ENCODE measurements at regions not wholly inside any gene's neighbourhood (a gene's known extent, or its start where the extent isn't known, plus 50 kb on each side); places are given as distances from the start of the nearest gene placed in this dataset.

GRCh38 chr4:123623611-123624010 lies 227.0 kb downstream of the SPRY1 start:
- no peak for ATAC-seq
- H3K9me3 ChIP-seq, result no peaks in the 10 kb centered on the region
- peaks cover 7% of the 10 kb centered on the region for H3K4me1 ChIP-seq

DNA sequence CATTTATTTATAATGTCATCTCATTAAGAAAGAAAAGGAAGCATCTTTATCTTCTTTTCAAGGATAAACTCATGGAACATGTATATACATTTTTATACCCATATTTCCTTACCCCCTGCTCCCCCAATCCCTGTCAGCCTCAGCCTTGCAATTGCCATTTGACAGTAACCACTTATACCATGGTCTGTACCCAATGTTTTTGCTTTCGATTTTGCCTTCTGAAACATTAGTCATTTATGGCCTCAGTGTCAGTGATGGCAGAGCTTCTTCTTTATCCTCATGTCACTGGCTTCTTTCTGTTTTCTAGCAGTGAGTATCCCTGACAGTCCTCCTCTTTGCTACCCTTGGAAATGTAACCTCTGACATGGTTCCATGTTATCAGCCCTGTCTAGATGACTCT lies 228.4 kb downstream of the SPRY1 start:
- ATAC-seq (no peak), DNase-seq (no peak)
- Histone ChIP-seq H3K9me3 (no peaks in the 10 kb centered on the region), H3K36me3 (no peaks in the 10 kb centered on the region), H3K4me3 (no peak overlapping the region), H3K27me3 (ENCODE audit: low read depth) (no peaks in the 10 kb centered on the region), H3K27ac (no peak overlapping the region), H3K4me1 (peaks cover 7% of the 10 kb centered on the region)
- TF ChIP-seq, protein P1, sequence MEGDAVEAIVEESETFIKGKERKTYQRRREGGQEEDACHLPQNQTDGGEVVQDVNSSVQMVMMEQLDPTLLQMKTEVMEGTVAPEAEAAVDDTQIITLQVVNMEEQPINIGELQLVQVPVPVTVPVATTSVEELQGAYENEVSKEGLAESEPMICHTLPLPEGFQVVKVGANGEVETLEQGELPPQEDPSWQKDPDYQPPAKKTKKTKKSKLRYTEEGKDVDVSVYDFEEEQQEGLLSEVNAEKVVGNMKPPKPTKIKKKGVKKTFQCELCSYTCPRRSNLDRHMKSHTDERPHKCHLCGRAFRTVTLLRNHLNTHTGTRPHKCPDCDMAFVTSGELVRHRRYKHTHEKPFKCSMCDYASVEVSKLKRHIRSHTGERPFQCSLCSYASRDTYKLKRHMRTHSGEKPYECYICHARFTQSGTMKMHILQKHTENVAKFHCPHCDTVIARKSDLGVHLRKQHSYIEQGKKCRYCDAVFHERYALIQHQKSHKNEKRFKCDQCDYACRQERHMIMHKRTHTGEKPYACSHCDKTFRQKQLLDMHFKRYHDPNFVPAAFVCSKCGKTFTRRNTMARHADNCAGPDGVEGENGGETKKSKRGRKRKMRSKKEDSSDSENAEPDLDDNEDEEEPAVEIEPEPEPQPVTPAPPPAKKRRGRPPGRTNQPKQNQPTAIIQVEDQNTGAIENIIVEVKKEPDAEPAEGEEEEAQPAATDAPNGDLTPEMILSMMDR (IDR thresholded peaks at IDR 0.05), result no peak
- intact Hi-C loops (cut with DNase I), result no loop called here

More at GRCh38 chr4:123623611-123624010, 227.0 kb downstream of the SPRY1 start:
- no peaks in the 10 kb centered on the region for H3K27me3 ChIP-seq (ENCODE audit: low read depth)
- no peaks in the 10 kb centered on the region for H3K36me3 ChIP-seq
- TF ChIP-seq, protein P1 (IDR thresholded peaks at IDR 0.05), result no peak
- no peak overlapping the region for H3K27ac ChIP-seq
- no peak overlapping the region for H3K4me3 ChIP-seq
- intact Hi-C loops (cut with DNase I), result no loop called here
- DNase-seq, result no peak

- intact Hi-C loops (cut with DNase I), result no loop called here
- DNase-seq (no peak), ATAC-seq (no peak)
- H3K27me3 ChIP-seq (ENCODE audit: low read depth), result no peaks in the 10 kb centered on the region
- H3K4me1 ChIP-seq, result no peaks in the 10 kb centered on the region
- H3K27ac ChIP-seq, result no peak overlapping the region
- TF ChIP-seq, protein P1 (IDR thresholded peaks at IDR 0.05), result no peak
- H3K36me3 ChIP-seq, result no peaks in the 10 kb centered on the region
- no peaks in the 10 kb centered on the region for H3K9me3 ChIP-seq
- no peak overlapping the region for H3K4me3 ChIP-seq
These were observed 231.7 kb downstream of the SPRY1 start for GRCh38 chr4:123628288-123628687.

DNA sequence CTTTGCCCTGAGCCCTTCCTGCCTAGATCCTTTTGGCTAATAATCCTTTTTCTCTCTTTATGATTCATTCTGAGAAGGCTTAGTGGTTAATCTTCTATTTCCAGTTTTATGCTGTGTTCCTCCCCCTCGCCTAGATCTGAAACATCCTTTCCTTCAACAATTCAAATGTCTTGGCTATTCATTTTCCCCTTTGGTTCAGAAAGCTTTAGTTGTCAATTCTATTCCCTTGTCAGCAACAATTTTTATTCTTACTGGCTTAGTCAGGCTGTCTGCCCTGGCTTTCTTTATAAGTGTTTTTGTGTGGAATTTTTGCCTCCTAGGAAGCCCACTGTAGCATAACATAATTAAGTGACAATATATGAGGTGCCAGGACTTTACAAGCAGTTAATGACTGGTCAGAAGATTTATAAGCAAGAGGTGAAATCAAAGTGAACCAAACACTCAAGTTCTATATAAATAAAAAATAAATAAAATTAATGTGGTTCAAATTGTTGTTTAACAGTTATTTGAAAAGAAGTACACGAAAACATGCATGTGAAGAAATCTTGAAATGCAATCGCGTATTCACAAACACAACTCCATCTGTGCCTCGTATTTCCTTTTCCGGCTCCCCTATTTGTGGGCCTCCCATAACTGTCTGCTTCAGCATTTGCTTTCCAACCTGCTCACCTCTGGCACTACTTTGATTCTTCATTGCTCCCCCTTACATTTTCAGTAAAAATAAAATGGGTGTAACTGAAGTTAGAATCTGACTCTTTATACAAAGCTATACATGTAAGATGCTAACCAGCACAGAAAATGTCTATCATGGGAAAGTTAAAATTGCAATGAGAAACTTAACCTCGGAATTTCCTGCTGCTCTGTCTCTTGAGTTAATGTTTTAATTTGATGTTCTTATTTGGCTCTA lies 235.4 kb downstream of the SPRY1 start:
- Histone ChIP-seq H3K4me1 (no peaks in the 10 kb centered on the region), H3K27ac (no peak overlapping the region), H3K36me3 (no peaks in the 10 kb centered on the region), H3K4me3 (no peak overlapping the region), H3K27me3 (ENCODE audit: low read depth) (no peaks in the 10 kb centered on the region), H3K9me3 (peaks cover 3% of the 10 kb centered on the region)
- TF ChIP-seq, protein P1 (IDR thresholded peaks at IDR 0.05), result no peak
- DNase-seq (no peak), ATAC-seq (no peak)
- intact Hi-C loops (cut with DNase I), result no loop called here

DNA sequence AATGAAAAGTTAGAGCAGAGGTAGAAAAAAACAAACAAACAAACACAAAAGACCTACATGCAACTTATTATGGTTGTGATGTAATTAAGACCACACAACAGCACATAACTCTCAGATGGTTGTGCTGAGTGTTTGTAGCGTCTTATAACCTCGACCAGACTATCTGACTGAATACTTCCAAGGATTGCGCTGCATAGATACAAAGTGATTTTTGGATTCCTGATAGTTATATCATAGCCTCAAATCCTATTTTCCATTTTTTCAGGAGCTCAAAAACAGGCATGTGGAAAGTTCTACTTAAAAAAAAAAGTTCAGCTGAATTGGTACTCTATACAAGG lies 236.1 kb downstream of the SPRY1 start:
- no peak overlapping the region for H3K27ac ChIP-seq
- TF ChIP-seq, protein P1 (IDR thresholded peaks at IDR 0.05), result no peak
- DNase-seq, result no peak

More for the DNA sequence above, 236.1 kb downstream of the SPRY1 start:
- Histone ChIP-seq H3K4me3 (no peak overlapping the region), H3K9me3 (peaks cover 3% of the 10 kb centered on the region), H3K36me3 (no peaks in the 10 kb centered on the region), H3K4me1 (no peaks in the 10 kb centered on the region), H3K27me3 (ENCODE audit: low read depth) (no peaks in the 10 kb centered on the region)
- intact Hi-C loops (cut with DNase I), result no loop called here
- no peak for ATAC-seq

All from lower lobe of right lung (tissue), 2 donors.